Large intestine (tissue), 3 donors: ENCODE measurements at regions not wholly inside any gene's neighbourhood (a gene's known extent, or its start where the extent isn't known, plus 50 kb on each side); places are given as distances from the start of the nearest gene placed in this dataset.
A peak's percentile ranks its signal among the peaks of the same experiment; 100 is the strongest.

Experiments used
- DNase-seq, 2 donors: peaks; one replicate each; pipeline versions ENCODE4 v3.0.0 to v3.0.0-alpha.2; 2013
- H3K27ac ChIP-seq: one replicate; pipeline ENCODE4 v1.5.1; 2013; ENCODE audit warnings: low read length
- H3K27me3 ChIP-seq: 2 replicates; pipeline ENCODE4 v1.6.1; 2013; ENCODE audit warnings: low read length; ENCODE audit not compliant: control insufficient read depth, insufficient read depth
- H3K36me3 ChIP-seq: 2 replicates; pipeline ENCODE4 v1.6.1; 2013; ENCODE audit warnings: low read length; ENCODE audit not compliant: control insufficient read depth, insufficient read depth
- H3K4me1 ChIP-seq: one replicate; pipeline ENCODE4 v1.6.1; 2013; ENCODE audit warnings: low read length; ENCODE audit not compliant: control insufficient read depth, insufficient read depth
- H3K4me3 ChIP-seq: one replicate; pipeline ENCODE4 v1.5.1; 2013; ENCODE audit warnings: low read length
- H3K9me3 ChIP-seq: one replicate; pipeline ENCODE4 v1.6.1; 2013; ENCODE audit warnings: mild to moderate bottlenecking, low read depth, low read length, moderate library complexity; ENCODE audit not compliant: control insufficient read depth
- WGBS: methylation state at CpG from one replicate; pipeline ENCODE4 v1.1.5; 2013; ENCODE audit warnings: low lambda C conversion rate; ENCODE audit not compliant: insufficient coverage; 5-methylcytosine and 5-hydroxymethylcytosine counted together

GRCh38 chr2:16127276-16127940 is 187.1 kb downstream of the MYCN start:
- Histone ChIP-seq H3K4me3 (no peak overlapping the region), H3K36me3 (no peaks in the 10 kb centered on the region)
- WGBS, result no CpG with 5 or more reads among the region's 10 CpGs

GRCh38 chr2:16126517-16127275 is 186.3 kb downstream of the MYCN start:
- whole genome bisulfite sequencing, result no CpG with 5 or more reads among the region's 4 CpGs
- H3K9me3 ChIP-seq, result no peaks in the 10 kb centered on the region
- H3K4me1 ChIP-seq, result peaks cover 30% of the 10 kb centered on the region
- no peak overlapping the region for H3K4me3 ChIP-seq
- DNase-seq, result peak in 1 of 2 donors; percentile 1
- H3K27ac ChIP-seq, result no peak overlapping the region
- no peaks in the 10 kb centered on the region for H3K36me3 ChIP-seq
- no peaks in the 10 kb centered on the region for H3K27me3 ChIP-seq

More at GRCh38 chr2:16127276-16127940, 187.1 kb downstream of the MYCN start:
- Histone ChIP-seq H3K4me1 (peaks cover 30% of the 10 kb centered on the region), H3K27ac (no peak overlapping the region), H3K9me3 (no peaks in the 10 kb centered on the region), H3K27me3 (no peaks in the 10 kb centered on the region)
- DNase-seq, result peak in 1 of 2 donors; percentile 0

- peak overlapping the region; percentile 33 for H3K27ac ChIP-seq
- no peaks in the 10 kb centered on the region for H3K27me3 ChIP-seq
- H3K4me1 ChIP-seq, result peaks cover 30% of the 10 kb centered on the region
- peak in 1 of 2 donors; percentile 1 for DNase-seq
- no peaks in the 10 kb centered on the region for H3K36me3 ChIP-seq
- no peaks in the 10 kb centered on the region for H3K9me3 ChIP-seq
- WGBS, result no CpG with 5 or more reads among the region's 18 CpGs
- H3K4me3 ChIP-seq, result no peak overlapping the region
These were observed 185.5 kb downstream of the MYCN start for GRCh38 chr2:16125614-16126516.

- peak in 1 of 2 donors; percentile 16 for DNase-seq
These were observed 184.7 kb downstream of the MYCN start for GRCh38 chr2:16124881-16125613.

GRCh38 chr2:16123856-16124780 is 183.8 kb downstream of the MYCN start:
- Histone ChIP-seq H3K4me3 (peak overlapping the region; percentile 8), H3K36me3 (no peaks in the 10 kb centered on the region), H3K4me1 (peaks cover 30% of the 10 kb centered on the region), H3K27me3 (no peaks in the 10 kb centered on the region), H3K27ac (peak overlapping the region; percentile 25), H3K9me3 (no peaks in the 10 kb centered on the region)
- WGBS, result 33% methylated on average over 1 of the region's 10 CpGs
- DNase-seq, result peak in 1 of 2 donors; percentile 72

More at GRCh38 chr2:16124881-16125613, 184.7 kb downstream of the MYCN start:
- peaks cover 30% of the 10 kb centered on the region for H3K4me1 ChIP-seq
- H3K27me3 ChIP-seq, result no peaks in the 10 kb centered on the region
- no peaks in the 10 kb centered on the region for H3K9me3 ChIP-seq
- no peaks in the 10 kb centered on the region for H3K36me3 ChIP-seq
- WGBS, result no CpG with 5 or more reads among the region's 8 CpGs
- peak overlapping the region; percentile 33 for H3K27ac ChIP-seq
- no peak overlapping the region for H3K4me3 ChIP-seq

GRCh38 chr2:16123421-16123820 is 183.1 kb downstream of the MYCN start:
- Histone ChIP-seq H3K9me3 (no peaks in the 10 kb centered on the region), H3K27me3 (no peaks in the 10 kb centered on the region), H3K4me1 (peaks cover 30% of the 10 kb centered on the region), H3K27ac (peak overlapping the region; percentile 25), H3K36me3 (no peaks in the 10 kb centered on the region), H3K4me3 (no peak overlapping the region)
- WGBS, result no CpG with 5 or more reads among the region's 8 CpGs
- DNase-seq, result no peak

- H3K4me1 ChIP-seq, result peaks cover 30% of the 10 kb centered on the region
- DNase-seq, result no peak
These were observed 182.2 kb downstream of the MYCN start for GRCh38 chr2:16122556-16122955.

GRCh38 chr2:16121986-16122390 is 181.6 kb downstream of the MYCN start:
- Histone ChIP-seq H3K27ac (no peak overlapping the region), H3K9me3 (no peaks in the 10 kb centered on the region), H3K4me3 (no peak overlapping the region), H3K27me3 (no peaks in the 10 kb centered on the region), H3K4me1 (peaks cover 30% of the 10 kb centered on the region), H3K36me3 (no peaks in the 10 kb centered on the region)
- no CpG with 5 or more reads among the region's 4 CpGs for WGBS
- DNase-seq, result peak in 1 of 2 donors; percentile 0

More at GRCh38 chr2:16122556-16122955, 182.2 kb downstream of the MYCN start:
- Histone ChIP-seq H3K4me3 (no peak overlapping the region), H3K36me3 (no peaks in the 10 kb centered on the region), H3K9me3 (no peaks in the 10 kb centered on the region), H3K27me3 (no peaks in the 10 kb centered on the region), H3K27ac (no peak overlapping the region)
- no CpG with 5 or more reads among the region's 4 CpGs for whole genome bisulfite sequencing
